Natural killer cell (primary cell): ENCODE measurements at regions not wholly inside any gene's neighbourhood (a gene's known extent, or its start where the extent isn't known, plus 50 kb on each side); places are given as distances from the start of the nearest gene placed in this dataset.

Experiments
- ATAC-seq, 3 donors: fragments of 150-1000 bp in 2 of 3; fragments of 200-7000 bp in 1 of 3; cut with Tn5 transposase; 1 replicate in 1 of 3; 2 replicates in 2 of 3; pipeline ENCODE4 v1.10.0; 2021; ENCODE audit warnings: mild to moderate bottlenecking in 2 of 3, moderate library complexity in 2 of 3
- DNase-seq, 2 donors: peaks; one replicate each; pipeline versions ENCODE4 v3.0.0 to v3.0.0-alpha.2; 2013 to 2021; ENCODE audit warnings: mixed read lengths in 1 of 2
- H3K27ac ChIP-seq: one replicate; pipeline ENCODE4 v1.5.1; 2013; ENCODE audit warnings: mild to moderate bottlenecking, low read length
- H3K27me3 ChIP-seq: one replicate; pipeline ENCODE4 v1.6.1; 2013; ENCODE audit warnings: low read length; ENCODE audit not compliant: control insufficient read depth, insufficient read depth
- H3K36me3 ChIP-seq: one replicate; pipeline ENCODE4 v1.6.1; 2013; ENCODE audit warnings: low read length; ENCODE audit not compliant: control insufficient read depth, insufficient read depth
- H3K4me1 ChIP-seq: one replicate; pipeline ENCODE4 v1.6.1; 2013; ENCODE audit warnings: low read length; ENCODE audit not compliant: control insufficient read depth, insufficient read depth
- H3K4me3 ChIP-seq: one replicate; pipeline ENCODE4 v1.5.1; 2013; ENCODE audit warnings: low read length
- H3K9me3 ChIP-seq: one replicate; pipeline ENCODE4 v1.6.1; 2013; ENCODE audit warnings: low read length; ENCODE audit not compliant: control insufficient read depth, insufficient read depth
- H3K27ac Mint-ChIP-seq, 2 donors: one replicate each; pipeline ENCODE4 v1.8.0; 2022; ENCODE audit warnings: mild to moderate bottlenecking in 2 of 2, mixed read lengths in 2 of 2, moderate library complexity in 1 of 2
- H3K27me3 Mint-ChIP-seq, 2 donors: one replicate each; pipeline ENCODE4 v1.8.0; 2022; ENCODE audit warnings: low read depth in 2 of 2, mixed read lengths in 2 of 2
- H3K36me3 Mint-ChIP-seq: one replicate; pipeline ENCODE4 v1.8.0; 2022; ENCODE audit warnings: mixed read lengths
- H3K4me1 Mint-ChIP-seq, 2 donors: one replicate each; pipeline ENCODE4 v1.8.0; 2022; ENCODE audit warnings: mixed read lengths in 2 of 2
- H3K4me3 Mint-ChIP-seq: one replicate; pipeline ENCODE4 v1.8.0; 2022; ENCODE audit warnings: mild to moderate bottlenecking, moderate library complexity, mixed read lengths
- H3K9me3 Mint-ChIP-seq, 2 donors: one replicate each; pipeline ENCODE4 v1.8.0; 2022; ENCODE audit warnings: mixed read lengths in 2 of 2
- whole genome bisulfite sequencing: methylation state at CpG from one replicate; pipeline ENCODE4 v1.1.7; 2013; ENCODE audit warnings: missing lambda C conversion rate; ENCODE audit not compliant: insufficient coverage; 5-methylcytosine and 5-hydroxymethylcytosine counted together
- intact Hi-C: fragments of 100-400 bp; cut with micrococcal nuclease; formaldehyde crosslinking; loops from one replicate; pipeline ENCODE4 v1.14.2; 2022
- TF ChIP-seq, protein P1 (sequence below): fragments of 200-600 bp; IDR thresholded peaks from one replicate; pipeline ENCODE4 v1.8.0; 2022; ENCODE audit warnings: antibody characterized with exemption

DNA sequence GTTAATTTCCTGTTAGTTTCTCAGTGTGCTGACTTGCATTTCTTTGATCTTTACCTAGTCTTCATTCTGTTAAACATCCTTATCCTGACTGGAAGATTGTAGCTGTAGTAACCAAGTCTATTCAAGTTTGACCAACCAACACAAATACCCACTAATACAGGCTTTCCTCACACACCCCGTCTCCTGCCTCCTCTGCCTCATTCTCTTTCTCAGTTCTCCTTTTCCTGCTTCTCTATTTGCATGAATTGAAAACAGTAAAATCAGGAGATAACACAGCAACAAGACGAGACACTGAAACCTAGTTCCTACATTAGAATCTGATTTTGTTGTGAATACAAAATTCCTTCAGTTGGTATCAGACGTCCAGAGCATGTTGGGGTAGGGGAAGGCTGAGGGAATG, 116.9 kb upstream of the ARPP21 start:
- Mint-ChIP-seq H3K9me3 (peaks cover 17 to 21% of the 10 kb centered on the region in 2 donors), H3K27ac (no peak overlapping the region), H3K4me1 (no peaks in the 10 kb centered on the region), H3K4me3 (no peak overlapping the region), H3K36me3 (no peaks in the 10 kb centered on the region), H3K27me3 (no peaks in the 10 kb centered on the region)
- Histone ChIP-seq H3K4me3 (no peak overlapping the region), H3K4me1 (no peaks in the 10 kb centered on the region), H3K27ac (no peak overlapping the region), H3K36me3 (no peaks in the 10 kb centered on the region), H3K27me3 (no peaks in the 10 kb centered on the region), H3K9me3 (no peaks in the 10 kb centered on the region)
- TF ChIP-seq, protein P1, sequence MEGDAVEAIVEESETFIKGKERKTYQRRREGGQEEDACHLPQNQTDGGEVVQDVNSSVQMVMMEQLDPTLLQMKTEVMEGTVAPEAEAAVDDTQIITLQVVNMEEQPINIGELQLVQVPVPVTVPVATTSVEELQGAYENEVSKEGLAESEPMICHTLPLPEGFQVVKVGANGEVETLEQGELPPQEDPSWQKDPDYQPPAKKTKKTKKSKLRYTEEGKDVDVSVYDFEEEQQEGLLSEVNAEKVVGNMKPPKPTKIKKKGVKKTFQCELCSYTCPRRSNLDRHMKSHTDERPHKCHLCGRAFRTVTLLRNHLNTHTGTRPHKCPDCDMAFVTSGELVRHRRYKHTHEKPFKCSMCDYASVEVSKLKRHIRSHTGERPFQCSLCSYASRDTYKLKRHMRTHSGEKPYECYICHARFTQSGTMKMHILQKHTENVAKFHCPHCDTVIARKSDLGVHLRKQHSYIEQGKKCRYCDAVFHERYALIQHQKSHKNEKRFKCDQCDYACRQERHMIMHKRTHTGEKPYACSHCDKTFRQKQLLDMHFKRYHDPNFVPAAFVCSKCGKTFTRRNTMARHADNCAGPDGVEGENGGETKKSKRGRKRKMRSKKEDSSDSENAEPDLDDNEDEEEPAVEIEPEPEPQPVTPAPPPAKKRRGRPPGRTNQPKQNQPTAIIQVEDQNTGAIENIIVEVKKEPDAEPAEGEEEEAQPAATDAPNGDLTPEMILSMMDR, result no peak
- DNase-seq, result no peak
- no peak for ATAC-seq
- intact Hi-C loops, result no loop called here
- WGBS, result 60% methylated on average over 3 of the region's 3 CpGs

DNA sequence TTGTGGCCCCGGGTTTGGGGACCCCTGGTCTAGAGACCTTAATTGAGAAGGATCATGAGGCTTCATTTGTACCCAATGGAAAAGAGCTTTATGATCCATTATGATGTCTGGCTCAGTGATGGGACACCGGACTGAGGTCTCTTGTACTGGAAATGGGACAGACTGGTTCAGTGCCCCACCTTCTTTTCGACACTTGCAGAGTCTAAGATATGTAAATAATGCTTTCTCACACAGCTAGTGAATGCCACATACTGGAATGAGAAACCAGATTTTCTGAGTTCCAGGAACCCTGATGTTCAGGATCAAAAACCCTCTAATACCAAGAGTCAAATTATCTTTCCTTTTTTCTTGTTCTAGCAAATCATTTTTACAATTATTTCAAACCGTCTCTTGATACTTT, 116.3 kb upstream of the ARPP21 start:
- no peaks in the 10 kb centered on the region for H3K4me1 ChIP-seq
- H3K36me3 ChIP-seq, result no peaks in the 10 kb centered on the region
- Mint-ChIP-seq H3K4me1 (no peaks in the 10 kb centered on the region), H3K4me3 (no peak overlapping the region), H3K27ac (no peak overlapping the region), H3K36me3 (no peaks in the 10 kb centered on the region), H3K9me3 (peaks cover 15 to 19% of the 10 kb centered on the region in 2 donors), H3K27me3 (no peaks in the 10 kb centered on the region)
- no peaks in the 10 kb centered on the region for H3K27me3 ChIP-seq
- ATAC-seq (no peak), DNase-seq (no peak)
- WGBS, result 86% methylated on average over 4 of the region's 4 CpGs
- H3K9me3 ChIP-seq, result no peaks in the 10 kb centered on the region
- no peak overlapping the region for H3K4me3 ChIP-seq
- intact Hi-C loops, result no loop called here
- TF ChIP-seq, protein P1, result no peak
- H3K27ac ChIP-seq, result no peak overlapping the region

DNA sequence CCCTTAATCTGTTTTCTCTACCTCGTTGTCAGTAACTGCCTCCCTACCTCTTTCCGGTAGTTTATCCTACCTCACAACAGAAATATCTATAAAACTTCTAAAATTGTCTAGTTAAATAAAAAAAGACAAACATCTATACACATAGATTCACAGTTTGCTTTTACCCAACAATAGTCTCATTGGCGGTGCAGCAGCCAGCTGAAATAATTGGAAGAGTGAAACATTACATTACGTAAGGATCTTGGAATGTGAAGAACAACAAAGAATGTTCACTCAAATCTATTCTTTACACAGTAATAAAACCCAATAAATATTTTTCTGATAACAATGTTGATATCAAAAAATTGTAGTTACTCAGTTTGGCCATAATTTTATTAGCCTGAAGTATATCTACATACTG, 115.5 kb upstream of the ARPP21 start:
- no peaks in the 10 kb centered on the region for H3K27me3 ChIP-seq
- no peaks in the 10 kb centered on the region for H3K4me1 Mint-ChIP-seq
- WGBS, result 69% methylated on average over 2 of the region's 4 CpGs
- H3K27ac ChIP-seq, result no peak overlapping the region
- TF ChIP-seq, protein P1, result no peak
- H3K36me3 ChIP-seq, result no peaks in the 10 kb centered on the region
- intact Hi-C loops, result no loop called here
- DNase-seq (no peak), ATAC-seq (no peak)
- H3K9me3 Mint-ChIP-seq, result peaks cover 16% of the 10 kb centered on the region in 2 donors
- H3K27ac Mint-ChIP-seq, result no peak overlapping the region
- H3K27me3 Mint-ChIP-seq, result no peaks in the 10 kb centered on the region
- H3K4me3 ChIP-seq, result no peak overlapping the region
- no peaks in the 10 kb centered on the region for H3K36me3 Mint-ChIP-seq
- H3K4me3 Mint-ChIP-seq, result no peak overlapping the region
- H3K9me3 ChIP-seq, result no peaks in the 10 kb centered on the region
- H3K4me1 ChIP-seq, result no peaks in the 10 kb centered on the region

DNA sequence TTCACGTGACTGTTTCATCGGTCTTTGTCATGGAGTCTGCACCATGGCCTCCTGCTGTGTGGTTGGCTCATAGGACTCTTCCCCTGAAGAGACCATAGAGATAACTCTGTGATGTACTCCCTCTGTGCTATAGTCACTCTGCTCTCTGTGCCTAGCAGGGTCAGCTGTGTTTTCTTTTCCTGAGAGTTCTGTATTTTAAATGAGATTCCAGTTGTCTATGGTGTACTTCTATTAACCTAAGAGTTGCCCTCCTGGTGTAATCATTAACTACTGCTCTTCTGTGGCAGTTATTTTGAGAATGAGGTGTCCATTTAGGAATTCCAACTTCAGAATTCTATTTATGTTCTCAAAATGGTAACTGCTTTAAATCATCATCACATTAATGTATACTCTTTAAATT, 114.5 kb upstream of the ARPP21 start:
- no peak overlapping the region for H3K4me3 ChIP-seq
- no peaks in the 10 kb centered on the region for H3K4me1 Mint-ChIP-seq
- no peaks in the 10 kb centered on the region for H3K27me3 ChIP-seq
- peaks cover 18 to 21% of the 10 kb centered on the region in 2 donors for H3K9me3 Mint-ChIP-seq
- H3K27me3 Mint-ChIP-seq, result no peaks in the 10 kb centered on the region
- DNase-seq (no peak), ATAC-seq (no peak)
- no peaks in the 10 kb centered on the region for H3K4me1 ChIP-seq
- WGBS, result 84% methylated on average over 2 of the region's 2 CpGs
- H3K4me3 Mint-ChIP-seq, result no peak overlapping the region
- no peaks in the 10 kb centered on the region for H3K36me3 Mint-ChIP-seq
- no peaks in the 10 kb centered on the region for H3K36me3 ChIP-seq
- no peak overlapping the region for H3K27ac Mint-ChIP-seq
- TF ChIP-seq, protein P1, result no peak
- H3K27ac ChIP-seq, result no peak overlapping the region
- H3K9me3 ChIP-seq, result no peaks in the 10 kb centered on the region
- intact Hi-C loops, result no loop called here
